ENCODE measurements at regions not wholly inside any gene's neighbourhood (a gene's known extent, or its start where the extent isn't known, plus 50 kb on each side); places are given as distances from the start of the nearest gene placed in this dataset.
"Not testable (repeated sequence)": the region's sequence is repeated elsewhere in the genome, so short reads cannot be mapped to it uniquely, and the experiment has no call there.

- Histone ChIP-seq H3K36me3 (ENCODE audit: insufficient read depth, insufficient read length, low read length) (no peaks in the 10 kb centered on the region), H3K4me3 (ENCODE audit: insufficient read length, low read depth) (no peak overlapping the region), H3K4me1 (ENCODE audit: insufficient read depth, insufficient read length) (no peaks in the 10 kb centered on the region), H3K27me3 (ENCODE audit: insufficient read depth, insufficient read length) (no peaks in the 10 kb centered on the region), H3K9ac (ENCODE audit: insufficient read length, low read depth) (no peak overlapping the region), H3K9me3 (ENCODE audit: insufficient read depth, low read length) (no peaks in the 10 kb centered on the region)
- no peak for TF ChIP-seq ZNF274 (IDR thresholded peaks at IDR 0.05; ENCODE audit: low read depth, low read length)
- TF ChIP-seq SUZ12 (IDR thresholded peaks at IDR 0.05; ENCODE audit: extremely low read depth, insufficient read depth, insufficient read length): no peak
- no peak for TF ChIP-seq YY1 (IDR thresholded peaks at IDR 0.05; ENCODE audit: insufficient read depth, insufficient read length)
- DNase-seq (ENCODE audit: low read depth, low spot score): no peak
Measured at GRCh38 chr6:81590314-81590691, 162.2 kb downstream of the TENT5A start.

DNA sequence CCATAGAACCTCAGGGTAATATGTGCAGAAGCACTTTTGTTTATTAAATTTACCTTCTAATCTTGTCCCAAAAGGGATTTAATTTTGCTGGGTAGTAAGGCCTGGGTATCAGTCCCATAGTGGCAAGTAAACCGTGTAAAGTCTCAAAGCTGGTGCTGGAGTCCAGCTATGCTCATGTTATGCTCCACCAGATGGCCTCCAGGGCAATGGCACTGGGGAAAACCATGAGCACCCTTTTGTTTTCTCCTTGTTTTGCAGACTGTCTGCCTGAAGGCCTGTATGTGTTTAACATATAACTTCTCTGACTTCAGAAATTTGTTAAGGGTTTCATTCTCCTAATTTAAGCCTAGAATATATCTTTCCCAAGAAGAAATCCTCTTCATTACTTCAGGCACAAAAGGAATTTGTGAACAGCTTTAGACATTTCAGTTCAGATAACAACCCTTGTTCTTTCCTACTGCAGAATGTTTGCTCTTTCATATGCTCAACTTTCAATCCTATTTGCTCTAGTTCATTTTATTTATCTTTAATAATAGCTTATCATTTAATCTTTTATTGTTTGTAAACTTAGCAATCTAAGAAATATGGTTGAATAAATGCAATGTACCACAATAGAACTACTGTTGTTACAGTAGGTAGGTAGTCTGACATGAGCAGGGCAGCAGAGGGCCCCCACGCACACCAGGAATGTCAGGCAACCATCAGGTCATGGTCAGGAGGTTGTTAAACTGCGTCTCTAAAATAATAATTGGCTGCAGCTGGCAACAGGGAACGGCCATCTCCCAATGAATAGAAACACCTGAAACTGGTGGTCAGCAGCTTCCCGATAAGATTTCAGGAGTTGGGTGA, 162.8 kb downstream of the TENT5A start:
- TF ChIP-seq ZNF274 (IDR thresholded peaks at IDR 0.05; ENCODE audit: low read depth, low read length) (no peak), SUZ12 (IDR thresholded peaks at IDR 0.05; ENCODE audit: extremely low read depth, insufficient read depth, insufficient read length) (no peak), YY1 (IDR thresholded peaks at IDR 0.05; ENCODE audit: insufficient read depth, insufficient read length) (no peak)
- Histone ChIP-seq H3K27me3 (ENCODE audit: insufficient read depth, insufficient read length) (no peaks in the 10 kb centered on the region), H3K9ac (ENCODE audit: insufficient read length, low read depth) (no peak overlapping the region), H3K4me3 (ENCODE audit: insufficient read length, low read depth) (no peak overlapping the region), H3K4me1 (ENCODE audit: insufficient read depth, insufficient read length) (no peaks in the 10 kb centered on the region), H3K9me3 (ENCODE audit: insufficient read depth, low read length) (no peaks in the 10 kb centered on the region), H3K36me3 (ENCODE audit: insufficient read depth, insufficient read length, low read length) (no peaks in the 10 kb centered on the region)
- no peak for DNase-seq (ENCODE audit: low read depth, low spot score)

DNA sequence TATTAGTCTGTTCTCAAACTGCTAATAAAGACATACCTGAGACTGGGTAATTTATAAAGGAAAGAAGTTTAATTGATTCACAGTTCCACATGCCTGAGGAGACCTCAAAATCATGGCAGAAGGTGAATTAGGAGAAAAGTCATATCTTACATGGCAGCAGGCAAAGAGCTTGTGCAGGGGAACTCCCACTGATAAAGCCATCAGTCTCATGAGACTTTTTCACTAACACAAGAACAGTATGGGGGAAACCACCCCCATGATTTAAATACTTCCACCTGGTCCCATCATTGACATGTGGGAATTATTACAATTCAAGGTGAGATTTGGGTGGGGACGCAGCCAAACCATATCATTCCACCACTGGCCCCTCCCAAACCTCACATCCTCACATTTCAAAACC, 166.8 kb downstream of the TENT5A start:
- H3K4me1 ChIP-seq (ENCODE audit: insufficient read depth, insufficient read length); H3K4me3 ChIP-seq (ENCODE audit: insufficient read length, low read depth); H3K27me3 ChIP-seq (ENCODE audit: insufficient read depth, insufficient read length); H3K9ac ChIP-seq (ENCODE audit: insufficient read length, low read depth); H3K9me3 ChIP-seq (ENCODE audit: insufficient read depth, low read length); DNase-seq (ENCODE audit: low read depth, low spot score); H3K36me3 ChIP-seq (ENCODE audit: insufficient read depth, insufficient read length, low read length): not testable (repeated sequence)

DNA sequence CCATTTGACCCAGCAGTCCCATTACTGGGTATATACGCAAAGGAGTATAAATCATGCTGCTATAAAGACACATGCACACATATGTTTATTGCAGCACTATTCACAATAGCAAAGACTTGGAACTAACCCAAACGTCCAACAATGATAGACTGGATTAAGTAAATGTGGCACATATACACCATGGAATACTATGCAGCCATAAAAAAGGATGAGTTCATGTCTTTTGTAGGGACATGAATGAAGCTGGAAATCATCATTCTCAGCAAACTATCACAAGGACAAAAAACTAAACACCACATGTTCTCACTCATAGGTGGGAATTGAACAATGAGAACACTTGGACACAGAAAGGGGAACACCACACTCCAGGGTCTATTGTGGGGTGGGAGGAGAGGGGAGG, 168.3 kb downstream of the TENT5A start:
- not testable (repeated sequence) for DNase-seq (ENCODE audit: low read depth, low spot score); H3K36me3 ChIP-seq (ENCODE audit: insufficient read depth, insufficient read length, low read length)

DNA sequence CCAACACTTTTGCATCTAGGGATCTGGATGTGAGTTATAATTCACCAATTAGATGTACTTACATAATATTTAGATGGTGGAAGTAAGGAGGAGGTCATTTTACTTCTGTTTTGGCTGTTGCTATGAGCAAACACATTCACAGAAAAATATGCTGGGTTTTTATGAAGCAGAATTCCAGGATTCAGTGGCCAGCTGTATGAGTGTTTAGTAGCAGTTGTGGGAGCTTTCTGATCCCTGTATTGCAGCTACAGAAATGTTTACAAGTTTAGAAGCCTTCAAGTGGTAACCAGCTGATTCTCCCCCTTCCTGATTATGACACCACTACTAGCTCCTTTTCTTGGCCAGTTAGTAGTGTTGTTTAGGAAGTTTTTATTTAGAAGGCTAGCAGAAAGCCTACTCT, 177.0 kb downstream of the TENT5A start:
- Histone ChIP-seq H3K4me1 (ENCODE audit: insufficient read depth, insufficient read length) (no peaks in the 10 kb centered on the region), H3K36me3 (ENCODE audit: insufficient read depth, insufficient read length, low read length) (no peaks in the 10 kb centered on the region), H3K9me3 (ENCODE audit: insufficient read depth, low read length) (no peaks in the 10 kb centered on the region), H3K9ac (ENCODE audit: insufficient read length, low read depth) (no peak overlapping the region), H3K27me3 (ENCODE audit: insufficient read depth, insufficient read length) (no peaks in the 10 kb centered on the region), H3K4me3 (ENCODE audit: insufficient read length, low read depth) (no peak overlapping the region)
- DNase-seq (ENCODE audit: low read depth, low spot score): no peak
- no peak for TF ChIP-seq SUZ12 (IDR thresholded peaks at IDR 0.05; ENCODE audit: extremely low read depth, insufficient read depth, insufficient read length)
- TF ChIP-seq ZNF274 (IDR thresholded peaks at IDR 0.05; ENCODE audit: low read depth, low read length): no peak
- no peak for TF ChIP-seq YY1 (IDR thresholded peaks at IDR 0.05; ENCODE audit: insufficient read depth, insufficient read length)

More for the DNA sequence above, 168.3 kb downstream of the TENT5A start:
- H3K27me3 ChIP-seq (ENCODE audit: insufficient read depth, insufficient read length); H3K9me3 ChIP-seq (ENCODE audit: insufficient read depth, low read length); H3K4me1 ChIP-seq (ENCODE audit: insufficient read depth, insufficient read length); H3K9ac ChIP-seq (ENCODE audit: insufficient read length, low read depth); H3K4me3 ChIP-seq (ENCODE audit: insufficient read length, low read depth): not testable (repeated sequence)

DNA sequence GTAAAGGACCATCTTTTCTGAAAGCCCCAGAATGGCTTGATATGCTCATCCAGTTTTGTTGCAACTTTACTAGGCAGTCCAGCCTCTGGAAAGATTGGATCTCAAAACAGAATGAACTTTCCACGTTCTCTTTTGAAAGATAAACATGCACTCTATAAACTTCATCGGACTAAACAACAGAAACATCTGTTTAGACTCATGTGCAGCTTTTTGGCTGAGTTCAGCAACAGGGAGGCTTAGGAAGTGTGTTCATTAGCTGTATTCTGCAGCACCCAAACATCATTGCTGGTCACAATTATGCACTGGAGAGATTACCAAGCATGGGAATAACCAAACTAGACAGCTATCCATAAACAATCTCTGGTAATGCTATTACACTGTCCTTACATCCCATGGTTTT, 180.5 kb downstream of the TENT5A start:
- H3K4me3 ChIP-seq (ENCODE audit: insufficient read length, low read depth): no peak overlapping the region
- no peaks in the 10 kb centered on the region for H3K4me1 ChIP-seq (ENCODE audit: insufficient read depth, insufficient read length)
- H3K36me3 ChIP-seq (ENCODE audit: insufficient read depth, insufficient read length, low read length): no peaks in the 10 kb centered on the region
- no peak overlapping the region for H3K9ac ChIP-seq (ENCODE audit: insufficient read length, low read depth)
- TF ChIP-seq YY1 (IDR thresholded peaks at IDR 0.05; ENCODE audit: insufficient read depth, insufficient read length): no peak
- no peak for TF ChIP-seq SUZ12 (IDR thresholded peaks at IDR 0.05; ENCODE audit: extremely low read depth, insufficient read depth, insufficient read length)
- TF ChIP-seq ZNF274 (IDR thresholded peaks at IDR 0.05; ENCODE audit: low read depth, low read length): no peak
- no peaks in the 10 kb centered on the region for H3K27me3 ChIP-seq (ENCODE audit: insufficient read depth, insufficient read length)
- DNase-seq (ENCODE audit: low read depth, low spot score): no peak
- H3K9me3 ChIP-seq (ENCODE audit: insufficient read depth, low read length): no peaks in the 10 kb centered on the region

DNA sequence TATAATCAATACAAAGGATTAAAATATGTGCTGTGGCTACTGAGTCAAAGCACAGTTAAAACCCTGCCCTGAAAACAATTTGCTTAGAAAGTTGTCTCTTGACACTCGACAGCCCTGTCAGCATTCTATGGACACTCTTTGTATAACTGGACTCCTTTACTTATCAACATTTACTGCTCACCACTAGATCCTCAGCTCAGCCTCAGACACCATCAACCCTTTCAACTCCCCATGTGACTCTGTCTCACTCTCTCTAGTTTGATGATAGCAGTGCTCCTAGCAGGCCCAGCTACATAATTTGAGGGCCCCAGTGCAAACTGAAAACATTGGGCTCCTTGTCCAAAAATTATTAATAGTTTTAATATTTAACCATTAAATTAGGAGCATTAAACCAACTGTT, 181.8 kb downstream of the TENT5A start:
- TF ChIP-seq YY1 (IDR thresholded peaks at IDR 0.05; ENCODE audit: insufficient read depth, insufficient read length) (no peak), SUZ12 (IDR thresholded peaks at IDR 0.05; ENCODE audit: extremely low read depth, insufficient read depth, insufficient read length) (no peak), ZNF274 (IDR thresholded peaks at IDR 0.05; ENCODE audit: low read depth, low read length) (no peak)
- Histone ChIP-seq H3K9ac (ENCODE audit: insufficient read length, low read depth) (no peak overlapping the region), H3K4me1 (ENCODE audit: insufficient read depth, insufficient read length) (no peaks in the 10 kb centered on the region)

DNA sequence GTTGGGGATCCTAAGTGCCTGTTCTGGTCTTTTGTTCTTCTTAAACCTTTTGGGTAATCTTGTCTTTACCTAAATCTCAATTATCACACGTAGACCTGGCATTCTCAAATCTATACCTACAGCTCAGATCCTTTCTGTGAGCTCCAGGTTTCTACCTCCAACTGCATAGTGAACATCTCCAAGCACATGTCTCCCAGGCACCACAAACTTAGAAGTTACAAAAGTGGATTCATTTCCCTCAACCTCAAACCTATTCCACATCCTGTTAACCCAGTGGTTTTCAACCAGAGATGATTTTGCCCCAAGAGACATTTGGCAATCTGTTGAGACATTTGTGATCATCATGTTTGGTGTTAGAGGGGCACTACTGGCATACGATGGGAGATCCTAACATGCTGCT, 183.5 kb downstream of the TENT5A start:
- H3K27me3 ChIP-seq (ENCODE audit: insufficient read depth, insufficient read length): no peaks in the 10 kb centered on the region
- H3K9me3 ChIP-seq (ENCODE audit: insufficient read depth, low read length): no peaks in the 10 kb centered on the region
- no peaks in the 10 kb centered on the region for H3K4me1 ChIP-seq (ENCODE audit: insufficient read depth, insufficient read length)
- H3K9ac ChIP-seq (ENCODE audit: insufficient read length, low read depth): no peak overlapping the region
- no peak overlapping the region for H3K4me3 ChIP-seq (ENCODE audit: insufficient read length, low read depth)
- no peaks in the 10 kb centered on the region for H3K36me3 ChIP-seq (ENCODE audit: insufficient read depth, insufficient read length, low read length)
- no peak for TF ChIP-seq ZNF274 (IDR thresholded peaks at IDR 0.05; ENCODE audit: low read depth, low read length)
- no peak for TF ChIP-seq YY1 (IDR thresholded peaks at IDR 0.05; ENCODE audit: insufficient read depth, insufficient read length)
- TF ChIP-seq SUZ12 (IDR thresholded peaks at IDR 0.05; ENCODE audit: extremely low read depth, insufficient read depth, insufficient read length): no peak
- no peak for DNase-seq (ENCODE audit: low read depth, low spot score)

More for the DNA sequence above, 181.8 kb downstream of the TENT5A start:
- Histone ChIP-seq H3K36me3 (ENCODE audit: insufficient read depth, insufficient read length, low read length) (no peaks in the 10 kb centered on the region), H3K9me3 (ENCODE audit: insufficient read depth, low read length) (no peaks in the 10 kb centered on the region), H3K4me3 (ENCODE audit: insufficient read length, low read depth) (no peak overlapping the region), H3K27me3 (ENCODE audit: insufficient read depth, insufficient read length) (no peaks in the 10 kb centered on the region)
- DNase-seq (ENCODE audit: low read depth, low spot score): no peak

Measured in NT2/D1 (cell line).